ENCODE measurements at regions not wholly inside any gene's neighbourhood (a gene's known extent, or its start where the extent isn't known, plus 50 kb on each side); places are given as distances from the start of the nearest gene placed in this dataset.
"Not testable (repeated sequence)": the region's sequence is repeated elsewhere in the genome, so short reads cannot be mapped to it uniquely, and the experiment has no call there.

- peaks cover 26% of the 10 kb centered on the region for H3K27me3 Mint-ChIP-seq (ENCODE audit: low read depth, unreplicated experiment)
- no peak for TF ChIP-seq EZH2 (IDR thresholded peaks at IDR 0.05; ENCODE audit: insufficient read depth, low read length)
- TF ChIP-seq, protein P1, sequence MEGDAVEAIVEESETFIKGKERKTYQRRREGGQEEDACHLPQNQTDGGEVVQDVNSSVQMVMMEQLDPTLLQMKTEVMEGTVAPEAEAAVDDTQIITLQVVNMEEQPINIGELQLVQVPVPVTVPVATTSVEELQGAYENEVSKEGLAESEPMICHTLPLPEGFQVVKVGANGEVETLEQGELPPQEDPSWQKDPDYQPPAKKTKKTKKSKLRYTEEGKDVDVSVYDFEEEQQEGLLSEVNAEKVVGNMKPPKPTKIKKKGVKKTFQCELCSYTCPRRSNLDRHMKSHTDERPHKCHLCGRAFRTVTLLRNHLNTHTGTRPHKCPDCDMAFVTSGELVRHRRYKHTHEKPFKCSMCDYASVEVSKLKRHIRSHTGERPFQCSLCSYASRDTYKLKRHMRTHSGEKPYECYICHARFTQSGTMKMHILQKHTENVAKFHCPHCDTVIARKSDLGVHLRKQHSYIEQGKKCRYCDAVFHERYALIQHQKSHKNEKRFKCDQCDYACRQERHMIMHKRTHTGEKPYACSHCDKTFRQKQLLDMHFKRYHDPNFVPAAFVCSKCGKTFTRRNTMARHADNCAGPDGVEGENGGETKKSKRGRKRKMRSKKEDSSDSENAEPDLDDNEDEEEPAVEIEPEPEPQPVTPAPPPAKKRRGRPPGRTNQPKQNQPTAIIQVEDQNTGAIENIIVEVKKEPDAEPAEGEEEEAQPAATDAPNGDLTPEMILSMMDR (IDR thresholded peaks at IDR 0.05; ENCODE audit: insufficient read depth, low read depth, low read length), result no peak
- H3K9me3 ChIP-seq (ENCODE audit: insufficient read depth, low read depth, low read length), result no peaks in the 10 kb centered on the region
- H3K27me3 ChIP-seq (ENCODE audit: insufficient read depth, low read length), result no peaks in the 10 kb centered on the region
- H3K4me1 ChIP-seq (ENCODE audit: insufficient read depth, low read length), result peaks cover 12% of the 10 kb centered on the region
- H2AFZ ChIP-seq (ENCODE audit: low read depth, low read length), result no peak overlapping the region
- DNase-seq (ENCODE audit: low read depth) (no peak), FAIRE-seq (no peak)
- H3K27ac Mint-ChIP-seq (ENCODE audit: unreplicated experiment), result no peak overlapping the region
- H3K4me3 Mint-ChIP-seq (ENCODE audit: unreplicated experiment), result no peak overlapping the region
- no peaks in the 10 kb centered on the region for H4K20me1 ChIP-seq (ENCODE audit: insufficient read depth, low read length)
- H3K9me3 Mint-ChIP-seq (ENCODE audit: unreplicated experiment), result no peaks in the 10 kb centered on the region
- H3K4me1 Mint-ChIP-seq (ENCODE audit: low read depth, unreplicated experiment), result peaks cover 3% of the 10 kb centered on the region
- no peaks in the 10 kb centered on the region for H3K79me2 ChIP-seq (ENCODE audit: insufficient read depth, low read length)
- H3K9ac ChIP-seq (ENCODE audit: low read length), result no peak overlapping the region
- H3K27ac ChIP-seq (ENCODE audit: low read depth, low read length), result no peak overlapping the region
- H3K36me3 Mint-ChIP-seq (ENCODE audit: low read depth, unreplicated experiment), result no peaks in the 10 kb centered on the region
- no peak overlapping the region for H3K4me2 ChIP-seq (ENCODE audit: low read length)
- H3K4me3 ChIP-seq (ENCODE audit: insufficient read depth, low read depth, low read length), result no peak overlapping the region
- no peaks in the 10 kb centered on the region for H3K36me3 ChIP-seq (ENCODE audit: insufficient read depth, low read length)
These were observed 141.3 kb upstream of the ALKAL2 start for GRCh38 chr2:429142-429541.

GRCh38 chr2:428591-428990 lies 140.7 kb upstream of the ALKAL2 start:
- Mint-ChIP-seq H3K36me3 (ENCODE audit: low read depth, unreplicated experiment) (no peaks in the 10 kb centered on the region), H3K9me3 (ENCODE audit: unreplicated experiment) (no peaks in the 10 kb centered on the region), H3K4me3 (ENCODE audit: unreplicated experiment) (no peak overlapping the region), H3K27me3 (ENCODE audit: low read depth, unreplicated experiment) (peaks cover 26% of the 10 kb centered on the region), H3K4me1 (ENCODE audit: low read depth, unreplicated experiment) (peaks cover 3% of the 10 kb centered on the region), H3K27ac (ENCODE audit: unreplicated experiment) (no peak overlapping the region)
- Histone ChIP-seq H3K79me2 (ENCODE audit: insufficient read depth, low read length) (no peaks in the 10 kb centered on the region), H3K9ac (ENCODE audit: low read length) (no peak overlapping the region), H2AFZ (ENCODE audit: low read depth, low read length) (no peak overlapping the region), H3K27ac (ENCODE audit: low read depth, low read length) (no peak overlapping the region), H3K36me3 (ENCODE audit: insufficient read depth, low read length) (no peaks in the 10 kb centered on the region), H4K20me1 (ENCODE audit: insufficient read depth, low read length) (no peaks in the 10 kb centered on the region), H3K4me1 (ENCODE audit: insufficient read depth, low read length) (peaks cover 13% of the 10 kb centered on the region), H3K4me3 (ENCODE audit: insufficient read depth, low read depth, low read length) (no peak overlapping the region), H3K27me3 (ENCODE audit: insufficient read depth, low read length) (no peaks in the 10 kb centered on the region), H3K9me3 (ENCODE audit: insufficient read depth, low read depth, low read length) (no peaks in the 10 kb centered on the region), H3K4me2 (ENCODE audit: low read length) (no peak overlapping the region)
- DNase-seq (ENCODE audit: low read depth) (no peak), FAIRE-seq (no peak)
- TF ChIP-seq EZH2 (IDR thresholded peaks at IDR 0.05; ENCODE audit: insufficient read depth, low read length), result no peak
- TF ChIP-seq, protein P1 (IDR thresholded peaks at IDR 0.05; ENCODE audit: insufficient read depth, low read depth, low read length), result no peak

- not testable (repeated sequence) for H3K36me3 Mint-ChIP-seq (ENCODE audit: low read depth, unreplicated experiment); H3K27ac Mint-ChIP-seq (ENCODE audit: unreplicated experiment); H3K9ac ChIP-seq (ENCODE audit: low read length); H3K27ac ChIP-seq (ENCODE audit: low read depth, low read length); DNase-seq (ENCODE audit: low read depth); H3K9me3 ChIP-seq (ENCODE audit: insufficient read depth, low read depth, low read length); H3K4me3 ChIP-seq (ENCODE audit: insufficient read depth, low read depth, low read length); H3K36me3 ChIP-seq (ENCODE audit: insufficient read depth, low read length); FAIRE-seq; H2AFZ ChIP-seq (ENCODE audit: low read depth, low read length); H4K20me1 ChIP-seq (ENCODE audit: insufficient read depth, low read length); H3K4me1 Mint-ChIP-seq (ENCODE audit: low read depth, unreplicated experiment); H3K4me2 ChIP-seq (ENCODE audit: low read length); H3K4me3 Mint-ChIP-seq (ENCODE audit: unreplicated experiment); H3K79me2 ChIP-seq (ENCODE audit: insufficient read depth, low read length); H3K27me3 ChIP-seq (ENCODE audit: insufficient read depth, low read length); H3K9me3 Mint-ChIP-seq (ENCODE audit: unreplicated experiment)
- peaks cover 13% of the 10 kb centered on the region for H3K4me1 ChIP-seq (ENCODE audit: insufficient read depth, low read length)
- peaks cover 23% of the 10 kb centered on the region for H3K27me3 Mint-ChIP-seq (ENCODE audit: low read depth, unreplicated experiment)
These were observed 138.8 kb upstream of the ALKAL2 start for GRCh38 chr2:426696-427095.

All from astrocyte (in vitro differentiated cells and primary cell).